Hepatic stellate cell (primary cell): ENCODE measurements at regions not wholly inside any gene's neighbourhood (a gene's known extent, or its start where the extent isn't known, plus 50 kb on each side); places are given as distances from the start of the nearest gene placed in this dataset.
"Not testable (repeated sequence)": the region's sequence is repeated elsewhere in the genome, so short reads cannot be mapped to it uniquely, and the experiment has no call there.

Source experiments
- DNase-seq: peaks from one replicate; pipeline ENCODE4 v3.0.0; 2011; ENCODE audit warnings: low spot score

DNA sequence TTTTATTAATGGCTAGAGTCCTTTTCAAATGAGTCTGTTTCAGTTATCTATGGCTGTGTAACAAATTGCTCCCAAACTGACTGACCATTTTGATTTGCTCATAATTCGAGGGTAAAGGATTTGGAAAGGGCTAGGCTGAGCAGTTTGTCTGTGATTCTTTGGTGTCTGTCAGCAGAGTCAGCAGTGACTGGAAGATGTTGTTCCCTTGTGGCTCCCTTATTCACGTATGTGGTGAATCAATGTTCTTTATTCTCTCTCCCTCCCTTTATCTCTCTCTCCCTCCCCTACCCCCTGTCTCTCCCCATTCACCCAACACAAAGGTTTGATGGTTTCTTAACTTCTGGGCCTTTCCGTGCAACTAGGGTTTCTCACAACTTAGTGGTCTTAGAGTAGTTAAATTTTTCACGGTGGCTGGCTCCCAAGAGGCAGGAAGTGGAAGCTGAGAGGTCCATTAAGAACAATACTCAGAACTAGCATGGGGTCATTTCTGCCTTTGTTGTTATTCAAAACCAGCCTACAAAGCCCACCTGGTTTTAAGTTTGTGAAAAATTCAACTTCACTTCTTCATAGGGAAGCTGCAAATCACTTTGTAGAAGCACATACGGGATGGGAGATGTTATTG lies 772.5 kb upstream of the SLITRK1 start:
- DNase-seq, result no peak

DNA sequence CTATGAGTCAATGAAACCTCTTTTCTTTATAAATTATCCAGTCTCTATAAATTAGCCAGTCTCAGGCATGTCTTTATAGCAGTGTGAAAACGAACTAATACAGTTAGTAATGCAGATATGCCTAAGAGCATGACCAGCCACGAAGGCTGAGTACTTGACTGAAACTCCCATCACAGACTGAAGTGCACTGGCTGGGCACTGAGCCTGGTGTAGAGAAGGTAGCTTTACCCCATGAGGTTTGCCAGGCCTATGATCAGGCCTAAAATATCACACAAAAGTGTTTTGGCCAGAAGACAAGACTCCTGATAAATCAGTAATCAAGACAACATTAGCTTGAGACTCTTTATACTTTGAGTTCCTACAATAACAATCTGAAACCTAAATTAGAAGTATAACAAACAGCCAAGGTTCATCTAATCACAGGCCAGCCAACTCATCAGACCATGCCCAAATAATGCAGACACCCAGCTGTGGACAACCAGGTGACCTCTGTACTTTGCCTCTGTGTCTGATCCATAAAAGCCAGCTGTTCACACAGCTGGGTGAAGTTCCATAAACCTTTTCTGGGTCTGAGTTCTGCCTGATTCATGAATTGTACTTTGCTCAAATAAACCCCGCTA lies 771.8 kb upstream of the SLITRK1 start:
- DNase-seq, result no peak

DNA sequence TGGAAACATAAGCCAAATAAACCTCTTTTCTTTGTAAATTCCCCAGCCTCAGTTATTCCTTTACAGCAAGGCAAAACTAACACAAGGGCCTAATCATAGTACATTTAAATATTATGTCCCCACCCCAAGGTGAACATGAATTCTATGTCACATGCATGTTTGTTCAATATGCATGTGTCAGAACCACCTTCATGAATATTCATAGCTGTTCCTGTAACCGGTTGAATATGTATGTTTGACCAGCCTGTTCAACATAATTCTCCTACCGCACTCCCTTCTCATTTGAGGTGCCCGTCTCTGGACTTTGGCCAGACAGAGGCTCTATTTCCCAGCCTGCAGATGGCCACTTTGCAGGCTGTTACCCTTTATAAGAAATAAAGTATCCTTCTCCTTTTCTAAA lies 769.4 kb upstream of the SLITRK1 start:
- no peak for DNase-seq

DNA sequence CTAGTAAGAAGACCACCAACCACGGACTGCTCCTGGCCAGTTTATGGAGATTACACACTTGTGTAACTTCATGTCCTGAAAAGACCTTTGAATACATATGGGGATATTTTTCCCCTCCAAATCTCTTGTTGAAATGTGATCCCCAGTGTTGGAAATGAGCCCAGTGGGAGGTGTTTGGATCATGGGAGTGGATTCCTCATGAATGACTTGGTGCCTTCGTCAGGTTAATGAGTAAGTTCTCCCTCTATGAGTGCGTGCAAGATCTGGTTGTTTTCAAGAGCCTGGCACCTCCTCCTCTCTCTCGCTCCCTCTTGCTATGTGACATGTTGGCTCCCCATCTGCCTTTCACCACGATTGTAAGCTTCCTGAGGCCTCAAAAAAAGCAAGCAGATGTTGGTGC lies 769.0 kb upstream of the SLITRK1 start:
- DNase-seq, result no peak

DNA sequence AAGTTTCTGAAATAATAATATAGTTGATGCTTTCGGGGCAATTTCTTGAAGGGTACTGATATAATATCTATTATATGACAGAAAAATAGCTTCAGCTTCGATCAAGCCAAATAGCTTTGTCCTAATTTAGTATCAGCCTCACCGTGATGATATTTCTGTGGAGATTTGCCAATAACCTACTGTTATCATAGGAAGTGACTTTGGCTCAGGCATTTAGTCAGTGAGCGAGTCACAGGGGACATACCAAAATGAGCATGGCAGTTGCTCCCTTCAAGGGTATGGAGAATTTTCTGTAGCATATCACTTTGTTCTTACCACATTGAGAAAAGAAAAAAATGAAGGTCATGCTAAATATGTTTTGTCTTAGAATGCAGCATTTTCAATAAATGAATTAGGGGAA lies 767.6 kb upstream of the SLITRK1 start:
- DNase-seq, result no peak

DNA sequence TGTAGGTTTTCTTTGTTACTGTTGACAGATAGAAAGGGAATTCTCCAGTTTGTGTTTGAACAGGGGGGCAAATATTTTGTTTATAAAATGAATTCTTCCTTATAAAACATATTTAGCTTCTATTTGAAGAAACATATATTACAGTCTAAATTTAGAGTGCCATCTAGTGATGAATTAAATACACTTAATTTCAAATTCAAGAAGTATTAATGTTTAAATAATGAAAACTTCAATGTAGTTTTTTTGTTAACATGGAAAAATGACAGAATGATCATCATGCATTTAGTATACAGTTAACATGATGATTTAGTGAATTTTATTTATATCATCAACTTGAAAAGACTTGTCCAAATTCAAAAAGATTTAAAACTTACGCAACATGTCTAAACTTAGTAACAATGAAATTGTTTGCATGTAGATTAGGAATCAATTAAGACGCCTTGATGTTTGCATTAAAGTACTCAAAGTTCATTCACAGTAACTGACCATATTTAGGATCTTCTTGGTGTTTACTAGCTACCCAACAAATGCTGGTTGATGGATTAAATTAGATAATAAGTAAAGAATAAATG lies 765.9 kb upstream of the SLITRK1 start:
- DNase-seq, result no peak

DNA sequence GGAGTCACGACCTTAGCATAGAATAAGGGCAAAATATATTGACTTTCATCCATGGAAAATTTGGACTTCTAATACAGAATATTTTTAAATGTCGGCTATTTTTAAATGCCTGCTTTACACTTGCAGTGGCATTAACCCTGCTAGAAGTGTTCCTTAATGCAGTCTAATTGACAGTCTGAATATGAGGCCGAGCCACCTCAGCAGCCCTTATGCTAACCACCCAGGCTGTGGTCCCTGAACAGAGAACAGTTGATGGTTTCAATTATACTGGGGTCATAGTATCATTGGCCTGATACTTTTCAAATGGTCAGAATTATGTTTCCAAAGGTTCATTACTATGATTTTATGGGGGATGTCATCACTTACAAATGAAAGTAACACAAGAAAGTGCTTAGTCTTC lies 764.7 kb upstream of the SLITRK1 start:
- DNase-seq, result no peak

DNA sequence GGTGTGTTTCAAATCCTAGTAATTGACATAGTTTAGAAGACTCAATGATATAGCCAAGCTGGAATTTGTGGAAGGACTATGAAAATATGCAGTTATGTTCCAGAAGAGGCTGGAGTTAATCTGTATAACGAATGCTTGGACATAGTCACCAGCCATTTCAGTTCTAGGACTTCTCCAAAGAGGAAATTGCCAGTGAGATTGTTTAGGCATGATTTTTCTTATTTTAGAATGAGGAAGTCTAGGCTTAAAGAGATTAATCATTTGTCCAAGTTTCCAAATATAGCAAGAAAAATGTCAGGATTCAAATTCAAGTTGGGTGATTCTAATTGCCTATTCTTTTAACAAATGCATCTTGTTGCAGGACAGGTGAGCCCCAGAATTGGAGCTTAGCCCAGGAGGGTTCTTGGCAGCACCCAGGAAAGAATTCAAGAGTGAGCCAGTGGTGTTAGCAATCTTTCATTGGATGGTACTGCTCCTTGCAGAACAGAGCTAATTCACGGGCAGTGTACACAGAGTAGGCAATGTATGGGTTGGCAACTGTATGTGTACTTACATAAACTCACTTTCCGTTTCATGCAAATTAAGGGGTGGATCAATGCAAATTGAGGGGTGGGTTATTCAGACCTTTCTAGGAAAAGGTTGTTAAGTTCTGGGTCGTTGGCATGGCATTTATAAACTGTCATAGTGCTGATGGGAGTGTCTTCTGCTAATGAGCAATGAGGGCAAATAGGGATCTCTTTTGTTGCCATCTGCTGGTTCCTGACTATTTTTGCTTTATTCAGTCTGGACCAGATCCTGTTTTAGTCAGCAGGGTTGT lies 763.1 kb upstream of the SLITRK1 start:
- DNase-seq, result peak; percentile 0

DNA sequence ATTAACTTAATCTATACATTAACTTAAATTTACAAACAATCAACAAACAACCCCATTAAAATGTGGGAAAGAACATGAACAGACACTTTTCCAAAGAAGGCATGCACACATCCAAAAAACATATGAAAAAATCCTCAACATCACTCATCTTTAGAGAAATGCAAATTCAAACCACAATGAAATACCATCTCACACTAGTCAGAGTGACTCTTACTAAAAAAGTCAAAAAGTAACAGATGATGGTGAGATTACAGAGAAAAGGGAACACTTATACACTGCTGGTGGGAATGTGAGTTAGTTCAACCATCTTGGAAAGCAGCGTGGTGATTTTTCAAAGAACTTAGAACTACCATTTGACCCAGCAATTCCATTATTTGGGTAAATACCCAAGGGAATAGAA lies 759.2 kb upstream of the SLITRK1 start:
- no peak for DNase-seq

DNA sequence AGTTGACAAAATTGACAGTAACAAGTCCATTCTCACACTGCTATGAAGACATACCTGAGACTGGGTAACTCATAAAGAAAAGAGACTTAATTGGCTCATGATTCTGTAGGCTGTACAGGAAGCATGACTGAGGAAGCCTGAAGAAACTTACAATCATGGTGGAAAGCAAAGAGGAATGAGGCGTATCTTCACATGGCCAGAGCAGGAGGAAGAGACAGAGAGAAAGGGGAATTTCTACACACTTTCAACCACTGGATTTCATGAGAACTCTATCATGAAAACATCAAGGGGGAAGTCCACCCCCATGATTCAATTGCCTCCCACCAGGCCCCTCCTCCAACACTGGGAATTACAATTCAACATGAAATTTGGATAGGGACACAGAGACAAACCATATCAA lies 758.4 kb upstream of the SLITRK1 start:
- no peak for DNase-seq

DNA sequence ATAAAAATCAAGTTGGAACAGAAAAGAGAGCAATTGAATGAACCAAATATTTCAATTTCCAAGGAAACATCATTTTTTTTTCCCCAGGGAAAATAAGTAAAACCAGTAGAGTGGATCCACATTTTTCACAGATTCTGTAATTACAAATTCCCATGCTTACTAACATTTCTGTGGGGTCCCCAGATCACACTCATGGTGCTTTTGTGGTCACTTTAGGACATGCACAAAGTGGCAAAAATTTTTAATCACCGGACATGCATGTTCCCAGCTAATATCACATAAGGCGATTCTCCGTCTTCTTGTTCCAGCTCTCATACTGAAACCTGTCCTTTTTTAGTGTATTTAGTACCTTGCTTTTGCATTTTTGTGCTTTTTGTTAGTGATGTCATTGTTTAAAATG lies 748.2 kb upstream of the SLITRK1 start:
- no peak for DNase-seq

DNA sequence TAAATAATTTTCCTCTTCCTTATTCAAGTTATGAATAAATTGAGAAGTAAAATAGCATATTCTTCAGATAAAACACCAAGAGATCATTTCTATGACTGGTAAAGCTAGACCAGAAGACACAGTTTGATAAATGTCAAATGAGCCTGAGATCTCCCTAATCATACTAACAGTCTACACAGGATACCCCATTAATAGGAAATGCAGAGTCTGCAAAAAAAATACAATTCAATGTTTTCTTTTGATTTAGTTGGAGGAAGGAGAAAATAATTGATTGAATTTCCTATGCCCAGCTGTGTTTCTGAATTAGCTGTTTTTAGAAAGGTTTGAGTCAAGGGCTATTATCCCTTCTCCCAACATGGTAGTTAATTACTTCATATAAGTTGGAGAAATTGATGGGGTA lies 734.6 kb upstream of the SLITRK1 start:
- no peak for DNase-seq

DNA sequence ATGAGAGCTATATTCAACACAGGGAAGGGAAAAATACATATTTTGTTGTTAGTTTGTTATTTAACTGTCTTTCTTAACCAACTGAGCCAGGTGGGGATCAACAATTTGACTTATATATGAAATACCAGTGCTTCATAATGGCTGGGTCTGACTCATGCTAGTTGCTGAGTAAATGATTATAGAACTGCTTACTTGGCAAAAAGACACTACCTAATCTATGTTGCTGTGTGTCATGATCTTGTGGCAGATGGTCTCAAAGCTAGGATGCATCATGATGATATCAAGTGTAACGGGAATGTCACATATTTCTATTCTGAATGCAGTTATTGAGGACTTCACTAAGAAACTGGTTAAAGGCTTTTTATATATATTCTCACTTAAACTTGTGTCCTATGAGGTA lies 727.4 kb upstream of the SLITRK1 start:
- DNase-seq, result no peak

DNA sequence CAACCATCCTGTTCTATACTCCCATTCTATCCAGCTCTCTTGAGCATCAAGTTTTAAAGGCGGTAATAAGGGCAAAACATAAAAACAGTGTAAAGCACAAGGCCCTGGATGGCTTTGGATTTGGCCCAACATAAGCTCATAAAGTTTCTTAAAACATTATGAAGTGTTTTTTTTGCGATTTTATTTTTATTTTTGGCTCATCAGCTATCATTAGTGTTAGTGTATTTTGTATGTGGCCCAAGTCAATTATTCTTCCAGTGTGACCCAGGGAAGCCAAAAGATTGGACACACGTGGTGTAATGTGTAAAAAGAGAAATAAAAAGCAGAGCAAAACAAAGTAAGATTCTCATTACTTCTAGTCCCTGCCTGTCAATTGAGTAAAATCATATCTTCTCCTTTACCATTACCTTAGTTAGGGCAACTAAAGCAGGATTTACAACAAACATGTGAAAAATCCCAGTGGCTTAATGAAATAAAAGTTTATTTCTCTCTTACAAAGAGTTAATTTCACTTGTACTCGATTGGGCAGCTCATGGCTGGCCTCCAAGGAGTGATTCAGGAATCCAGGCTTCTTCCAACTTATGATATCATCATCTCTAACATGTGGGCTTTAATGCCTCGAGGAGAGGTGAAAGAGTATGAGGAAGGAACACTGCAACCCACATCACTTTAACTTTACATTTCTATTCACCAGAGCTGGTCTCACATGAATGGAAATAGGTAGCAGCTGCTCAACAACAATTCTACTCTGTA lies 725.2 kb upstream of the SLITRK1 start:
- DNase-seq, result peak; percentile 0

DNA sequence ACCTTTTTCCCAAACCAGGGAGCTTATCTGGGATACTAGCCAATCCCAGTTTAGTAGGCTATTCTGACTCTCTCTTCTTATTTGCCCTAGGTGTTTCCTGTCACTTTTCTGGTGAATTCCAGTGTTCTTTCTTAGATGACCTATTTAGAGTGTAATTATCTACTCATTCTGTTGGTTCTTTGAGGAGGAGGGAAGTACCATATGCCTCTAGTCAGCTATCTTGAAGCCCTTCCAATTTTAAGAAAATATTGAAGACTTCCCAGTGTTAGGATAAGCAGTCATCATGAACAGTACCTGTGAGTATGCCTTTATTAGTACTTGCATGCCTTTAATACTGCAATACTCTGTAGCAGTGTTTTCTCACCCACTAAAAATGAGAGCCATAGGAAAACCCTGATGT lies 724.3 kb upstream of the SLITRK1 start:
- DNase-seq, result no peak

DNA sequence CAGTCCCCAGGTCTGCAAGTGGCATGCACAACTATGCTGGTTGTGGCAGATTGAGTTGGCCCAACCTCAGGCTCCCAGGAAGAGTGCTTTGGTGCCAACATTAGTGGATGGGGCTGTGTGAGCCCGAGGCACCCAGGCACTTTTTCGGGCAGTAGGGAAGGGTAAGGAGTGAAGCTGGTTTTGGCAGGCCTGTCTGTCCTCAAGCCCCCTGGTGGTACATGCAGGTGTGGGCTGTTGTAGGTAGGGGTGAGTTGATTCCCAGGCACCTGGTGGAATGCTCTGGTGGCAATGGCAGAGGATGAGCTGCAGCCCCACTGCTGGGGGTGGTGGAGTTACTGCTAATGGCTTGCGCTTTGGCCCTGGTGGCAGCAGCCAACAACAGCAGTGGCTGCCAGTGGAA lies 723.7 kb upstream of the SLITRK1 start:
- no peak for DNase-seq

DNA sequence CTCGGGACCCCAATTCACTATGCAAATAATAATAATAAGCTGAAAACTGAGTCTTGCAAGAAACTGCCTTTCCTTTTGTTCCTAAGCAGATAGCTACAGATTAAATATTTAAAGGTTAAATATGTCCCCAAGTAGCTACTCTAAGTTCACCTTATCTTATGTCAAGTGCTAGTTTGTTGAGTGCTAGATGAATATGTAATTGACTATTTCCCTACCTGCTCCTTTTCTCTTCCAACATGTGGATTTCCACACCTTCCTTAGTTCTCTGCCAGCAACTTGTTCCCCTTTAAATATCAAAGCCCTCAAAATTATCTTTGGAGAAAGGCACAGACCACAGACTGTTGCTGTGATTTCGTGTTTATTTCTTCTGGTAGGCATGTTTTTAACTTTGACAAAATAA lies 709.2 kb upstream of the SLITRK1 start:
- no peak for DNase-seq

DNA sequence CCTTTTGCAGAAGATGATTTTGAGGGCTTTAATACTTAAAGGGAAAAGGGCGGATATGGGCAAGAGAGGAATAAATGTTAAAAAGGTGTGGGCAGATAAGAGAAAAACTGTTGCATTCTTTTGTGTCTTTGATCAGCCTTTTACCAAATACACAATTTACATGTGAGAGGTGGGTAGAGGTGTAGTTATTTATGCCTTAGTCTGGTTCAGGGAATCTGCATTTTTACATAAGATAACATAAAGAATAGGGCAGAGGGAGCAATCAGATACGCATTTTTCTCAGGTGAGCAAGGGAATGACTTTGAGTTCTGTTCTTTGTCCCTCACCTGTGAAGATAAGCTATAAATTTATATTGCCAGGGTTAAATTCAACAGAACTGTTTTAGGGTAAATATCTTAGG lies 708.4 kb upstream of the SLITRK1 start:
- DNase-seq, result no peak

DNA sequence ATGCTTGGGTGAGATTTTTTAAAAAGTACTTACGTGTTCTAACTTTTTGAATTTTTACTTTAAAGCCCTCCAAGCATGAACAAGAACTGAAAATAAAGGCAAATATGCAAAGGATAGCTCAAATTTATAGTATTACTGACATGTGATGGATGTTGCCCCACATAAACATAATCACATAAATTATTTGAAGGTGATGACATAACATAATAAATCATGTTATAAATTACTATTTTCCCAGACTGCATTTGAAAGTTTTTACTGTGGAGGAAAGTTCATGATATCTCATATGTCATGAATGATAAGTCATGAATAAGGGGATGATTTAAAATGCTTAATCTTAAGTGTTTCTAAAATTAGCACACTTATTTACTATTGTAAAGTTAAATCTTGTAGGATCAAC lies 705.7 kb upstream of the SLITRK1 start:
- DNase-seq, result no peak

DNA sequence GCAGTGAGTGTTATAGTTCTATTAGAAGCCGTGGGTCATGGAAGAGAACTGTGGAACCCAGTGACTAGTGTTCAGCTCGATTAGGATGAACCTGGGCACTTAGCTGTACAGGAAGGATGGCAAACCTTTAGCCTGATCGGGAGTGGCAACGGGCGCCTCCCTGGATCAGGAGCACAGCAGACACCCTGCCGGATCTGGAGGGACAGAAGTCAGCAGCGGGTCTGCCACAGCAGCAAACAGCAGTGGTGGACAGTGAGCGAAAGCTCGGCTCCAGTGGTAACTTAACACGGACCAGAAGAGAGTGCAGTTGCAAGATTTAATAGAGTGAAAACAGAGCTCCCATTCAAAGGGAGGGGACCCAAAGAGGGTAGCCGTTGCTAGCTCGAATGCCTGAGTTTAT lies 697.6 kb upstream of the SLITRK1 start:
- not testable (repeated sequence) for DNase-seq

DNA sequence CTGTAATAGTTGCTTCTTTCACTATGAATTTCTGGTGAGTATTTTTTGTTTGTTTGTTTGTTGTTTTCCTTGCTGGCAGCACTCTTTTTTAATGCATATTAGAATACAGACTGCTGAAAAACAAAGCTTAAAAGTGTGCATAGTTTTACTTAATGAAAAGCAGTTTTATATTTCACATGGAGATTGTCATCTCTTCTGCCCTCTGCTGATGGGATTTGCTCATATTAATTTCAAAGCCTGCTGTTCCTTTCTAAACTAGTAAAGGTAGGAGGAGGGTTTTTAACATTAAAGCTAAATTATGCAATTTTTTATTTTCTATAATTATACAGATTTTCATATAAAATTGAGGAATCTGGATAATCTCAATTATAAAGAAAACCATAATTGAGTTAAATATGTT lies 692.6 kb upstream of the SLITRK1 start:
- peak; percentile 0 for DNase-seq

DNA sequence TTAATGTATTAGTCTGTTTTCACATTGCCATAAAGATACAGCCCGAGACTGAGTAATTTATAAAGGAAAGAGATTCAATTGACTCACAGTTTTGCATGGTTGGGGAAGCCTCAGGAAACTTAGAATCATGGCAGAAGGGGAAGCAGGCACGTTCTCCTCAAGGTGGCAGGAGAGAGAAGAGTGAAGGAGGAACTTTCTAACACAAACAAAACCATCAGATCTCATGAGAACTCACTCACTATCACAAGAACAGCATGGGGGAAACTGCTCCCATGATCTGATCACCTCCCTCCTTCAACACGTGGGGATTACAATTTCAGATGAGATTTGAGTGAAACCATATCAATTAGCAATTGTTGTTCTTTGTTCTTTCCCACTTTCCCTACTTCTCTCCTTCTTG lies 689.0 kb upstream of the SLITRK1 start:
- DNase-seq, result no peak

DNA sequence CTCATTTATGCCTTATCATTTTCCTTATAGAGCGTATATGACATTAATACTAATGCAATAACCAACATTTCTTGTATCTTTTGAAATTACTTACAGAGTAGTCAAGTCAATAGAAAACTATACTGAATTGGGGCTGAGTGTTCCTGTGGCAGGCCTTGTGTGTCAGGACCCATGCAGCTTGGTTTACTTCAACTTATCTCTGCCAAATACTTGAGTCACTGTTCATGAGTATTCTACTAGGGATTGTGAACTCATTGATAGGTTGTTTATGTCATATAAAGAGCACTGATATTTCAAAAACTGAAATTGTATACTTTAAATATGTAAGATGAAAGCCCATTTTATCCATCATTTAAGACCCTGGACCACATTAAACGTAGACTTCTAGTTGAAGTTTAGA lies 688.6 kb upstream of the SLITRK1 start:
- no peak for DNase-seq
